Kasumi-1 (cell line): ENCODE measurements at regions not wholly inside any gene's neighbourhood (a gene's known extent, or its start where the extent isn't known, plus 50 kb on each side); places are given as distances from the start of the nearest gene placed in this dataset.

Source experiments
- DNase-seq, 2 experiments: peaks; one replicate each; lab custom pipeline; 2025; lab: John Stamatoyannopoulos, UW

- peak; percentile 7 to 13 for DNase-seq
These were observed 88.2 kb upstream of the CNOT2 start for GRCh38 chr12:70154960-70155589.

DNA sequence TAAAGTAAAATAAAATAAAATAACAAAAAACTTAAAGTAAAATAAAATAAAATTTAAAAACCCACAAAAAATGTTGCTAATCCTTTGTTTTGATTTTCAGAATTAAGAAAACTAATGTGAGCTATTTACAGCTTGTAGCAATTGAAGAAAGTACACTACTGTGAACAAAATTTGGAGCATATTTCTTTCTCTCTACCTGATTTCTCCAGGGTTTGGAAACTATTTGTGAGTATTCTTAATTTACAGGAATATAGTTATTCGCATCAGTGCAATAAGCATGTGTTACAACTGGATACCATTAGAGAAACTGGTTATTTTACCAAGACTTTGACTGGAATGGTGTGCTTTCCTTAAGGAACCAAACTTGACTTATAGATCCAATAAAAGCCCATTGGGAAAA, 86.1 kb upstream of the CNOT2 start:
- DNase-seq, result no peak

GRCh38 chr12:70165450-70165849, 77.8 kb upstream of the CNOT2 start:
- no peak for DNase-seq

DNA sequence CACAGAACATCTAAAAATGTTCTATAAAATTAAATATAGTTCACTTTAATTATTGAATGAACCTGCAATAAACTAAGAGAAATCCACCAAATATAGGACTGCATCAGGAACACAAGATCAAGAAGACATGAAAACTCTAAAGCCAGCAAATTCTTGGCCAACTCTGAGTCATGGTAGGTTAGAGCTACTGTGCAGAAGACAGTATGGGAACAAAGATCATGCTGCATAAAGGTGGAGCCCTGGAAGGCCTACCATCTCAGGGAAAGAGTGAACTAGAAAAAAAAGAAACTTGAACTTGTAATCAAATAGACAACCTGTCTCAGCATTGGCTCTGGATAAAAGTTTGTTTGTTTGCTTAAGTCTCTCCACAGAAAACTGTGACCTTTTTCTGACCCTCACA, 66.9 kb upstream of the CNOT2 start:
- DNase-seq, result no peak

- DNase-seq, result no peak
These were observed 65.6 kb upstream of the CNOT2 start for GRCh38 chr12:70177631-70178030.

DNA sequence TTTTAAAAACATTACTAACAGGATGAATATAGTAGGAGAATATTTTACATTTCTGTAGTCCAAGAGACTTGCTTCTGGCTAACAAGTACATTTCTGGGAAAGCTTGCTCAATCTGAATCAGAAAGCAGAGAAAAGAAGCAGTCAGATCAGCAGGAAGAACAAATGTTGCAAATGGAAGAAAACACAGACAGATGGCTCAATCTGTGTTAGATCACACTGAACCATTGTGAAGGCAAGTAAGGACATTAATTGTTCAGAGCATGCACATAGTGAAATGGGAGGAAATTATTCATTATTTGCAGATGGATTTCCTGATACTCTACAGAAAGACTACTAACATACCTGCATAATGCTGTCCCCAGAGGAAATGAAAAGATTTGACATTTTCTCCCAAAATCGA, 65.2 kb upstream of the CNOT2 start:
- no peak for DNase-seq

DNA sequence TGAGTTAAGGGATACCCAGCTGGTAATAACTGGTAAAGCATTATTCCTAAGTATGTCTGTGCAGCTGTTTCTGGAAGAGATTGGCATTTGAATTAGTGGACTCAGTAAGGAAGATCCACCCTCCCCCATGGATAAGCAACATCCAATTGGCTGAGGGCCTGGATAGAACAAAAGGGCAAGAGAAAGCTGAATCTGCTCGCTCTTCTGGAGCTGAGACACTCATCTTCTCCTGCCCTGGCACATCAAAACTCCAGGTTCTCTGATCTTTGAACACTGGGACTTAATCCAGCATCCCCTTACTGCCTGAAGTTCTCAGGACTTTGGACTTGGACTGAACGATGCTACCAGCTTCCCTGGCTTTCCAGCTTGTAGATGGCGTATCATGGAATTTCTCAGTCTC, 63.1 kb upstream of the CNOT2 start:
- DNase-seq, result no peak

GRCh38 chr12:70185301-70185700, 57.9 kb upstream of the CNOT2 start:
- no peak for DNase-seq

DNA sequence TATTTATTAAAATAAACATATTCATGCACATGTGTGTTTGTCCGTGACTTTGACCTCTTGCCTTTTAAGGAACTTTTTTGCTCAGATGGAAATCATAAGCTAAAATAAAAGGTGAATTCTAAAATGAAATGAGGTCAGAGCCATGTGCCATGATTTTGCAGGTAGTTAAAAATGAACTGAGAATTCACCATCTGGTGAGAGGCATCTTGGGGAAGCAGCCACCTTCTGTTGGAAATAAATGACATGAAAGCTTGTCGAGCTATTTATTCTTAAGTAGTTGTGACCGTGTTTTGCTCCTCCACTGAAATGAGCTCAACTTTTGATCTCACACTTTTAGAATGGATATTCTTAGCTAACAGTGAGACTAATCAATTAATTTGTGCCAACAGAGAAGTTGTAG, 56.8 kb upstream of the CNOT2 start:
- DNase-seq, result no peak

GRCh38 chr12:70190262-70191010, 52.8 kb upstream of the CNOT2 start:
- no peak for DNase-seq
